HG02981 (cell line): ENCODE measurements at regions not wholly inside any gene's neighbourhood (a gene's known extent, or its start where the extent isn't known, plus 50 kb on each side); places are given as distances from the start of the nearest gene placed in this dataset.

Source experiments
- ATAC-seq: cut with Tn5 transposase; IDR thresholded peaks from one replicate; pipeline ENCODE4 v1.9.1; 2021; ENCODE audit warnings: mild to moderate bottlenecking, moderate library complexity; ENCODE audit not compliant: unreplicated experiment

DNA sequence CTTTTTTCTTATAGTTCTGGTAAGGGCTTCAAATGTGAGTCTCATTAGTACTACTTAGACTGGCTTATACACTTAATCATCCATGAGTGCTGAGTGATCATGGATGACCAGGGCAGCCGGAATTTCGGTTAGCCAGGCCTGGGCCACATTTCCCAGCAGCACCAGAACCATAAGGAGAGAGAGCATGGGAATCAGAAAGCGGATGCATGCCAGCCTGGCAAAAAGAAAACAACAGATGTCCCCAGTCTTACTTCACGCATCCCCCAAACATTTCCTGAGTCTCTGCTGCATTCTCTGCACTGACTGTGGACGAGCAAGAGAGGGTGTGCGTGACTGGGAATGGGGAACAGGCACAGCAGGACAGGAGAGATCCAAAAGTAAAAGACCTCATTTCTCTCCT is 371.1 kb upstream of the ZNF608 start:
- no peak for ATAC-seq

DNA sequence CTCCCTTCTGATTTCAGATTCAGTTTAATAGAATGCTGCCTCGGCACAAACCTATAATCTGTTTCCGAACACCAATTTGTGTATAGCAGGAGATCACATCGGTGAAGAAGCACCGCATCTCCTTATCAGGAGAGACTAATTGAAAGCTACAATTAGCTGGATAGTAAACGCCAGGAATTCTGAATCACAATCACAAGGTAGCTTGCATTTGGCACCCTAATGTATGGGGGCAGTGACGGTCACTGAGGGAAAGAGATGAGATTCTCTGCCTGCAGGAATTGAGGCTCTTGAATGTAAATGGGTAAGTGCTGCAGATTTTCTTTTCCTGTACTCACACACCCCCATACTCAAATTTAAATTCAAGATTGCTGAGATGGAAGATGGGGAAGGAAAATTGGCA is 373.6 kb upstream of the ZNF608 start:
- ATAC-seq, result no peak

DNA sequence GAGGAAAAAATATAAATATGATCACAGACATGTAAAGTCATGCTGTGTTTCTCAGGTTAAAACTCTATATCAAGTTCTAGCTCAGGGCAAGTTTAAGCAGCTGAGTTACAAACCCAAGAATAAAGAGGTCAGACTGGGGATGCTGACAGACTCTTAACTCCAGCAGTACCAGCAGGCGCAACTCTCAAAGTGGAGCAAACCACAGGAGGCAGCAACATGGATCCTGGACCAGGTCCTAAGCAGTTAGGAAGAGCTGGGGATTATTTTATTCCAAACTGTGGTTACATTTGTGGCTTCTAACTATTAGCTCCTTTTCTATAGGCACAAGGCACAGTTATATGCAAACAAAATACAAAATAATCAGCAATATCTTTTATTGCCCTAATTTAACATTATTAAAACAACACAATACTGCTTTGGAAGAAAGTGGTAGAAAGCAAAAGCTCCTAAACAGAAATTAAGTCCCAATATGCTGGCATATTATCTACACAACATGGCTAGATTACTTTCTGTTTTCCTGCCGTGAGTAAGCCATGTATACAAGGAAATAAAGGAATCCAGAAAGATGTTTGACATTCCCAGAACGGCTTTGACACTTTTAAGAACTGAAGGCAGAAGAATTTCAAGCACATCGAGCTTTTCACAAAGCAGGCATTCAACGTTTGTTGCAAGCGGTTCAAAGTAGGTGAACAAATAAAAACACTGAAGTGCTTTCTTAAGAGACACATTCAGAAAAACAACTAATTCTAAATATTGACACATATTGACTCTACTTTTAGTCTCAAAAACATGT is 378.8 kb upstream of the ZNF608 start:
- ATAC-seq, result no peak

DNA sequence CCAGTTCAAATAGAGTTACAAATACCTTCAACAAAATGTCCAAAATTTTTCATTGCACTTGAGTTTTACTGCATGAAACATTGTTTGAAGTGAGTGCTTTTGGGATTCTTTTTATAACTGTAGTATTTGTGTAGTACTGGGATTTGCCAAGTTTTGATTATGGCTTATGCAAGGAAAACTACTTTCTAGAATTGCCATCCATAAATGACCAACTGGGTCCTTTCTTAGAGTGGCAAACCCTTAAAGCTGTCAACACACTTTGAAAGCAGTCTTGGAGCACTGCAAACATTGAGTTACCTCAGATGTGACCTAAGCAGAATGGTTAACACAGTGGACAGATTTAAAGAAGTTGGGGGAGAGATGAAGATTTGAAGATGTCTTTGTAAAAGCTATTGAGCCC is 379.6 kb upstream of the ZNF608 start:
- ATAC-seq, result no peak

DNA sequence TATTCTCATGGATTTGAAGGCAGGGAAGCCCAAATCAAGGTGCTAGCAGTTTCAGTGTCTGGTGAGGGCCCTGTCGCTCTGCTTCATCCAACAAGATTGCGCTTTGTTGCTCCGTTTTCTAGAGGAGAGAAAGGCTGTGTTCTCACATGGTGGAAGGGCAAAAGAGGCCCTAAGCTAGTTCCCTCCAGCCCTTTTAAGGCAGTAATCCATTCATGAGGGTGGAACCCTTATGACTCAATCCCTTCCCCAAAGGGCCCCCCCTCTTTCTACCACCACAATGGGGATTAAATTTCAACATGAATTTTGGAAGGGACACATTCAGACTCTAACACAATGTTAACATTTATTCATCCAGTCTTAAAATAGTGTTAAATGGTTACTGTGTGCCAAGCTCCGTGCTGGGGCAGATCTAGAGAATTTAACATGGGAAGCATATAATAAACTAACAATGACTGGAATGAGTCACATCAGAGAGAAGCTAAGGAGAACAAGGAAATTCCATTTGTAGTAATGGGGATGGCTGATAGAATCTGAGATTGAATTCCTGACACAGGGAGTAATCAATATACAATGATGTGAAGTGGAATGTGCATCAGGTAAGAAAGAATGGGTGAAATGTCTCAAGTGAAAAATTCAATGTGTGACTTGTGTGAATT is 382.8 kb upstream of the ZNF608 start:
- ATAC-seq, result no peak

DNA sequence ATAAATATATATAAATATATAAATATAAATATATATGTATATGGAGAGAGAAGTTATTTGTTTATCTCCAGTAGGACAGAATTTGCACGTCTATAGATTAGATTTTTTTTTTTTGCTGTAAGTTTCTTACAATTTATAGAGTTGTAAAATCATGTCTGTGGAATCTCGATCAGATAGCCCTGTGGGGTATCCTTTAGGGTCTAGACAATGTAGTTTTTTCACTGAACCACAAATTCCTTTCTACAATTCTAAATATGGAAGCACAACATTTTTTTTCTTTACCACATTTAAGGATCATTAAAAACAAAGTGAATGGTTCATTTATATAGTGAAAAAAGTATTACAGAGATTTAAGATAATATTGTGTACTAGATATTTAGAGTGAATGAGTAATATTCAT is 384.2 kb upstream of the ZNF608 start:
- no peak for ATAC-seq

DNA sequence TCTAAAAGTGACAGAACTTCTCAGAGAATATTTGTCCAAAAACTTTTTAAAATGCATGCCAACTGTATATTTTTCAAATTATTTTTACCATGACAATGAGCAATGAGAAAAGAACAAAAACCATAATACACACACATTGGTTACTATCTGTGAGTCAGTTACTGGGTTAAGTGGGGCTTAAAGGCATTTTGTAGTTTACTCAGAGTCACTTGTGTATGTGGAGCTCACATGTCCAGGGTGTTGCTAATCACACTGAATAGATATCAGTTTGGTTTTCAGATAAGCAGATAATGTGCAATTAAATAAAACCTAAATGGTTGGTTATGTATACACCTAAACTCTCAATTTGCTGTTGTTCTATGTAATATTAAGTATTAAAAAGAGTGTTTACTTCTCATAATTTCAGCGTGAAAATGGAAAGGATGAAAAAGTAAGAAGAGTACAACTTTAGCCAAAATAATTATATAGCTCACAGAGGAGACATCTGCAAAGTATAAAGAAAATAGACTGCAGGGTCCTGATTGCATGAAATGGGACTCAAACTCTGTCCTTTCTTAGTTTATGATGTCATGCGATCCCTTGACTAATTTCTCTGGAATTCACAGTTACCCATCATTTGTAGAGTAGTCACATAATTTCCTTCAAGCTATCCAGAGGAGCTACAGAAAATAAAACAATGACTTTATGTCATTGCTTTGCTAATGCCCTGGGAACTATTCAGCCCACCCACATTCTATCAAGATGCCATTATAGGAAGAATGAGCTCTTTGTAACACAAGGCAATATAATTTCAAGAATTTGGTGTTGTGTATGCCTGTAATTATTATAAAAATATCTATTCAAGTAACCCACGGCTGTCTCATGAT is 388.0 kb upstream of the ZNF608 start:
- no peak for ATAC-seq

DNA sequence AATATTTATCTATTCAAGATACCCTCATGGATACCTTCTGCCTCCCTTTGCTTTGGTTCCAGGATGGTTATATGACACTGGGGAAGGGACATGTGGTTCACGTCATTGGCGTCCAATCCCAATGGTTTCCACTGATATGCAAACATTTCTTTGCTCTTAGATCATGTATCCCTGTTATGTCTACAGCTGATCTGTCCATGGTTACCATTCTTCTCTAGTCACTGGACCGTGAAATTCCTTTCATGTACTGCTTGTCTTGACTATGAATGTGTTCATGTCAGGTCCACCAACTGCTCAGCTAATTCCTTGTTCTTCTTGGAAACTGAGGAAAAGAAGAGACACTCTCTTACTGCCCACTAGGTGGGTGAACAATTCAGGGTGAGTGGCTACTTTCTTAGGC is 391.1 kb upstream of the ZNF608 start:
- ATAC-seq, result no peak

DNA sequence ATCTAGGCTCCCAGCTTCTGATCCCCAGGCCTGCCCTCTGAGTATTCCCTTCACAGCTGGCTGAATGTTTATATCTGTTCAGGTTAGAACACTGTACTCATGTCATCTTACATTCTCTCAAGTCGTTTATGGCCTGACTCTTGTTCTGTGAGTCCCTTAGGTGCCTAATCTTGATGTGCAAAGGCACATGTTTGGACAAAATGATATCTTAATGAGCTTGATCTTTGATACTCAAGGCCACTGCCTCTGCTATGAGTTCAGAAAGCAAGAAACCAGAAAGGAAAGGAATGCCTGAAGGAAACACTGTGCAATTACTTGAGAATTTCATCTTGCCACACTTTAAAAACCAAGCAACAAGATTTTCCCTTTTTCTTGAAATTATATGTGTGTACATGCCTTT is 391.8 kb upstream of the ZNF608 start:
- ATAC-seq, result no peak

DNA sequence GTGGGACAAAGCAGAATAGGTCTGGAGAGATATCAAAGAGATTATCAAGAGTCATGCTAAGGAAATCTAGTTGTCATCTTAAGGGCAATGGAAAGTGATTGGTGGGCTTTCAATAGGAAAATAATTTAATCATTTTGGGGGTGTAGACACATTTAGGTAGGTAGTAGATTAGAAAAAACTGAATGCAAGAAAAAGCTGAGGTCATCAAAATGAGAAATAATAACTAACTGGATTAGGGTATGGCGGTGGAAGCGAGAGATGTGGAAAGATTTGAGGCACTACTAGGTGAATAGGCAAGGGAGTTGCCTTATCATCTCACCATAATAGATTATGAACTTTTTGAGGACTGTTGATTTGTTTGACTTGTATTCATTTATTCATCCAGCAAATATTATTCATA is 393.2 kb upstream of the ZNF608 start:
- no peak for ATAC-seq

DNA sequence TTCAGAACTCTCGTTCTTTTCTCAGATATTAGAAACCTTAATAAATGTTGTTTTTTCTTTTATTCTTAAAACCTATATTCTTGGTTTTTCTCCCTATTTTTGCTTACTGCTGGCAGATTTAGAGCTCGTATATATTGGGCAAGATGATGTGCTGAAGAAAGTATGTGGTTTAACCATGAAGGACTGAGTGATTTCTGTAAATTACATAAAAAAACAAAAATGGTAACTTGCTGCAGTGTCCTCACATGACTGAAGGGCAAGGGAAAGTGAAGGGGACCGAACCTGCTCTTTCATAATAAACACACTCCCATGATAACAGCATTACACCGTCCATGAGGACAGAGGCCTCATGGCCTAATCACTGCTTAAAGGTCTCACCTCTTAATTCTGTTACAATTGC is 393.8 kb upstream of the ZNF608 start:
- no peak for ATAC-seq

DNA sequence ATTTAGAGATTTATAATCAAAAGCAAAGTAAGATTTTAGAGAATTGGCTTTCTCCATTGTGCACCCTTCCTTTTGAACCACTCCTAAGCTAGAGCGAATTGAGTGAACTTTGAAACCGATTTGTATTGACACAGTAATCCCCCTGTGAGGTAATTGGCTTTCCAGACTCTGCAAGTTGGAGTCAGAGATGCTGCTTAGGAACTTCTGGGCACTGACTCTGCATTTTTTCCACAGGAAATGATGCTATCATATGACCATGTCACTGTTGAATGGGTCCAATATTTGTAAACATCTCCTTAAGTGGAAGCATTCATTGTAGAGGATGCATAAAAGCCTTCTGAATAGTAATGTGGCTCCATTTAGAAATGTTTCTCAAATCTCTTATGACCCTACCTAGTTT is 394.4 kb upstream of the ZNF608 start:
- ATAC-seq, result no peak

DNA sequence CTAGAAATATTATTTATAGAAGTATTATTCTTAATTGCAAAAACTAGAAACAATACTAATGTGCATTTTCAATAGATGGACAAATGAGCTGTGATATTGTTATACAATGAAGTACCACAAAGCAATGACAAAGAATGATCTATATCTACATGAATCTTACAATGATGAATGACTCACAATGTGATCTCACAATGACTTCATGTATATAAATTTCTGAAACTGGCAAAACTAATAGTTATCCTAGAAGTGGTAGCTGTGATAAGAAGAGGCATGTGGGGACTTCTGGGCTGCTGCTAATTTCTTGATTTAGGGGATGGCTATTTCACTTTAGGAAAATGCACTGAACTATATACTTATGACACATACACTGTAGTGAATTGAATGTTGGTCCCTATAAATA is 396.0 kb upstream of the ZNF608 start:
- no peak for ATAC-seq

DNA sequence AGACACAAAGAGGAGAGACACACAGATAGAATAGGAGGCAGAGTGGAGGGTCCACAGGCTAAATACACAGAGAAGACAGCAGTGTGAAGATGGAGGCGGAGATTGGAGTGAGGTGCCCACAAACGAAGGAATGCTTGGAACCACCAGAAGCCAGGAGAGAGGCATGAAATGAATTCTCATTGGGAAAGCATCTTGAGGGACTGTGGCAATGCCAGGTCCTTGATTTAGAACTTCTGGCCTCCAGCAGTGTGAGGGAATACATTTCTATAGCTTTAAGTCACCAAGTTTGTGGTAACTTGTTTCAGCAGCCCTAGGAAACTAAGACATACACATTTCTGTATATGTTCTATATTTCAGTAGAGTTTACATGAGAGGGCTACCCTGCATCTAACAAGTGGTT is 396.6 kb upstream of the ZNF608 start:
- ATAC-seq, result no peak

DNA sequence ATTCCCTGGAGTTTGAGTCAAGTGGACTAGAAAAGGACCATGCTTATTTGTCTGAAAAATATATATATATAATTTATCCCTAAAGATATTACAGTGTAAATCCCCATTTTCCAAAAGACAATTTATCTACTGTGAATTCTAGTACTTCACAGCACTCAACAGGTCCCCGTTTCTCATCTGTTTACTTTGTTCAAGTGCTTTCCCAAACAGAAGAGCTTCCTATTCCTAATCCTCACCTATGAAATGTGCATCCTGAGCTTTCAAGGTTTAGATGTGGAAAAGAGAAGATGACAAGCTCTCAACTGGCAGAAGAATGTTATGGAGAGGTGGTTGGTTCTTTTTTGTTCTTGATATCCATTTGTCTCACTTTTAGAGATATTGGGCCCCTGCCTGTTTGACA is 401.6 kb upstream of the ZNF608 start:
- no peak for ATAC-seq

DNA sequence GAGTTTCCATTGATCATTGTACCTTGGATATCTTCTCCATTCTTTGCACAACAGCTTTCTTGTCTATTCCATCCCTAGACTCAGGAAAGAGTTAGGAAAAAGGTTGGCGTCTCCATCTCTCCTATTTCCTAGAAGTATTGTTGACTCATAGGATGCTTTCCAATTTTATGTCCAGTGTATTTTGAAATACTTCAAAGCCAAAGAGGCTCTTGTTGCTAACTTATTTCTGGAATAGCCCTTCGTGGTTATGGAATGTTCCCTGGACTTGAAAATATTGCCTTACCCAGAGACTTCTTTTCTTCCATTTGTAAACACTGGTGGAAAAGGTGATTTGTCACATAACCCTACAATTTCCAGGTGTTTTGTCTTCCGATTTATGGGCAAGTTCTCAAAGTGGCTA is 402.3 kb upstream of the ZNF608 start:
- no peak for ATAC-seq

DNA sequence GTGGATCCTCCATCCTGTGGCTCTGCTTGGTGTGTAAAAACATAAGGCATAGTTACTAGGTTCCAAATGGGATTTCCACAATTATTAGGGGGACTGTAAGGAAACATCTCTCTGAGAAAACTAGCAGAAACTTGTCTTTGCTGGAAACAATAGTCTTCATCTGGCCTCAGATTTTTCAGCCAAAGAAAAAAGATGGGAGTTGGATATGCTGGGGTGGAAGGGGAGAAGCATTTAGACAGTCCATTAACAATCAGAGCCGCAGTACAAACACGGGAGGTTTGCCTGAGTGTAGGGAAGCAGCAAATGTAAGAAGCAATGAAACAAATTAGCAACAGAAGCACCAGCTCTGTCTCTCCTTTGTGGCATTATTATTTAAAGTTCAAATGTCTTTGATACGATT is 402.7 kb upstream of the ZNF608 start:
- no peak for ATAC-seq

DNA sequence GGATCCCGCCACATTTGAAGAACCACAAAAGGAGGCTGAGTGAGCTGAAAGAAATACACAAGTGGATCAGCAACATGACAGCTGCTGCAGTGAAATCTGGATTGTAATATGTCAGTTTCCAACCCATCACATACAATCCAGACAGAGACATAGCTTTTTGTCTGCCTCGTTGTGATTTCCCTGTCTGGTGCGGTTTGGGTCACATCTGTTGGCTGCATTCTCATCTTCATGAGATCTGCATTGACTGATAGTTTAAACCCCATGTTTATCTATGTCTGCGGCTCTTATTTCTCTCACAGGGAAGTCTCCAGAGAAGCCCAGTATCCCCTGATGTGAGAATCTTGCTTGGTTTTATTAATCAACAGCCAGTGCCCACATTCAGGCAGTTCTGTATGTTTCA is 403.1 kb upstream of the ZNF608 start:
- no peak for ATAC-seq

DNA sequence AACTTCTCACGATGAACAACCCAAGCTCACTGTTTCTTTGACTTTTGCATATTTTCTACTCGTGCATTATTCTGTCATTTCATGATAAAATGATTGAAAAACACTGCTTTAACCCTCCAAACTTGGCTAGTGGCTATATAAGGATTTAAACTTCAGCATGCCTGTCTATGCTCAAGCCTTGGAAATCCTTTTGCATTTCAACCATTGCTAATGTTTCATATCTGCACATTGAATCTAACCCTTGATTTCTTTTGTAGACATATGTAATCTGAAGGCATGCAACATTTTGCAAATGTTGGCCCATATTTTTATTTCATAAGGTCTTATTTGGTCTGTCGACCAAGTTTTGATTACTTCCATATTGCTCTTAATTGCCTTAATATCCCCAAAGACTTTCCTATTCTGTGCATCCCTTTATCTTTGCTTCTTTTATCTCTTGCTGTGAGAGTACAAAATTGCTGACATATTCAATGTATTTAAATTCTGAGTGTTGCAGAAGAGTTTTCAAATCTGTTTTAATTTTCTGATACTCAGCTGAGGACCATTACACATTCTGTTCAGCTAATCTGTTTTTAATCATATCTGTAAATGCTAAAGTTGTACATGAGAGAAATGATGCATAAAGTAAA is 403.7 kb upstream of the ZNF608 start:
- no peak for ATAC-seq

DNA sequence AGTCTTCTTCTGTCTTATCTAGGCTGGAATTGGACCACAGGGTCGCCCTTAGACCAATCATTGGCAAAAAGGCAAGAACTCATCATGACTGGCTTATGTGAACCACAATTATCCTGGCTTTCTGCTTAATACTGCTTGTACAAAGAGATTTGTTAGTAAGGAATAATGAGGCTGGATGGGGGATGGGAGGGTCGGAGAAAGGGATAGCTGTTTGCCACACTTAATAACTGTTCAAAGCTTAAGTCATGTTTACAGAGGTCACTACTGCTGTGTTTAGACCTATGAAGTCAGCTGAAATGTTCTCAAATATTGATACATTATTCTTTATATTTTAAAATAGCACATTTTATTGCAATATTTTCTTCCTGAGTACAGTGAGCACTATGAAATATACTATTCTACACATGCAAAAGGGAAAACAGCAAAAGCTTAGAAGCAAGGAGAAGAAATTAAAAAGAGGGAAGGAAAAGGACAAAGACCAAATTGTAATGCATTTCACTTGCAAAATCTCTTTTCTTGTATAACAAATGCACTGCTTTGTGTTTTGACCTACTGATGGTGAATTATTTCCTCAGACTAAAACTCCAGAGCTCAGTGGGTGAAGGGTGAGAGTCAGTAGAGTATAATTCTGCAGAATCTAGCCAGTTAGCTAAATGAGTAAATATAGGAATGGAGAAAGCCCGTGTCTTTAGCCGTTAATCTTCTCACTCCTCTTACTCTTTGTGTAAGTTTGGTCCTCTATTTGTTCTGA is 404.9 kb upstream of the ZNF608 start:
- no peak for ATAC-seq

DNA sequence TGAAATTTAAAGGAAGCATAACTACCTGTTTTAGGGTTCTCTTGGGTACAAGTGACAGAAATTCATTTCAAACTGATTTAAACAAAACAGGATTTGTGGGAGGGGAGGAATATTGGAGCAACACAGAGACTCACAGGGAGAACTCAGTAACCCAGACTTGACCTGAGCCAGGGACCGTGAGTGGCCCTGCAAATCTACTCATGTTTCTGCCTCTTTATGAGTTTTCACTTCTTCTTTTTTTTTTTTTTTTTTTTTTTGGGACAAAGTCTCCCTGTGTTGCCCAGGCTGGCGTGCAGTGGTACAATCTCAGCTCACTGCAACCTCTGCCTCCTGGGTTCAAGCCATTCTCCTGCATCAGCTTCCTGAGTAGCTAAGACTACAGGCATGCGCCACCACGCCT is 405.6 kb upstream of the ZNF608 start:
- no peak for ATAC-seq
